ENCODE measurements at regions not wholly inside any gene's neighbourhood (a gene's known extent, or its start where the extent isn't known, plus 50 kb on each side); places are given as distances from the start of the nearest gene placed in this dataset.

GRCh38 chr15:36263666-36264065, 315.8 kb upstream of the CDIN1 start (continued):
- TF ChIP-seq ARID5B (CRISPR knock-in tag; IDR thresholded peaks at IDR 0.05) (no peak), GTF3A (CRISPR knock-in tag; conservative IDR thresholded peaks at IDR 0.05) (no peak), SKI (IDR thresholded peaks at IDR 0.05; ENCODE audit: partially characterized antibody) (no peak), NFATC3 (CRISPR knock-in tag; IDR thresholded peaks at IDR 0.05) (no peak), ZNF737 (CRISPR knock-in tag; IDR thresholded peaks at IDR 0.05; ENCODE audit: borderline replicate concordance) (no peak), AGO2 (optimal IDR thresholded peaks at IDR 0.05; ENCODE audit: low read depth, low read length) (no peak)

- TF ChIP-seq SNAPC2 (CRISPR knock-in tag; IDR thresholded peaks at IDR 0.05) (no peak), CEBPG (CRISPR knock-in tag; IDR thresholded peaks at IDR 0.05) (no peak), ZBTB43 (CRISPR knock-in tag; conservative IDR thresholded peaks at IDR 0.05) (no peak), PCBP1 (IDR thresholded peaks at IDR 0.05; ENCODE audit: borderline replicate concordance, low read depth, low read length) (no peak)
- no peaks in the 10 kb centered on the region for H3K79me2 ChIP-seq (ENCODE audit: insufficient read depth, low read length)
- H3K9me3 ChIP-seq (ENCODE audit: low read length): no peaks in the 10 kb centered on the region
- ATAC-seq (no peak), FAIRE-seq (no peak), DNase-seq (ENCODE audit: low spot score) (no peak)
- H3K27me3 ChIP-seq (ENCODE audit: control insufficient read depth in 1 of 2, insufficient read depth in 2 of 2, low read length in 2 of 2): no peaks in the 10 kb centered on the region
- H3K4me3 ChIP-seq (replicated peaks in 1 of 3; ENCODE audit: insufficient read depth in 1 of 3, low read depth in 2 of 3, low read length in 3 of 3): no peak overlapping the region
- no peak overlapping the region for H3K4me2 ChIP-seq (ENCODE audit: low read depth, low read length)
- POLR2A ChIA-PET: no interaction called here
- no peaks in the 10 kb centered on the region for H3K4me1 ChIP-seq (ENCODE audit: insufficient read depth, low read length)
- no peaks in the 10 kb centered on the region for H4K20me1 ChIP-seq (ENCODE audit: insufficient read depth, low read length)
- intact Hi-C loops (cut with micrococcal nuclease; ENCODE audit: unreplicated experiment) (no loop called here), in situ Hi-C loops (cut with HindIII; ENCODE audit: extremely low pct_ligation_motif_present, low pct_unique_long_range_greater_than_20kb) (no loop called here)
- no peak overlapping the region for H3K27ac ChIP-seq (ENCODE audit: extremely low read length, insufficient read depth, low read length)
- H3K9ac ChIP-seq (ENCODE audit: insufficient read depth, low read depth, low read length): no peak overlapping the region
- CTCF ChIA-PET (ENCODE audit: low intra/inter-chr PET ratio, low total read pairs): no interaction called here
- no TSS peak for BruUV-seq (replicated peaks)
- no peak overlapping the region for H2AFZ ChIP-seq (ENCODE audit: low read length)
- H3K36me3 ChIP-seq (replicated peaks in 1 of 2; ENCODE audit: control insufficient read depth in 1 of 2, insufficient read depth in 2 of 2, low read length in 2 of 2): no peaks in the 10 kb centered on the region
- 8% methylated on average over 1 of the region's 1 CpG for WGBS (ENCODE audit: low lambda C conversion rate)
Measured at GRCh38 chr15:36265422-36265821, 314.0 kb upstream of the CDIN1 start.

All from HepG2 (cell line).